Thyroid gland (tissue), 4 donors: ENCODE measurements at regions not wholly inside any gene's neighbourhood (a gene's known extent, or its start where the extent isn't known, plus 50 kb on each side); places are given as distances from the start of the nearest gene placed in this dataset.

Experiments used
- DNase-seq, 2 donors: peaks; one replicate each; pipeline ENCODE4 v3.0.0-alpha.2; 2019
- H3K27ac ChIP-seq, 3 donors: fragments of 200-600 bp; sonication (generic); 1 replicate in 2 of 3; 2 replicates in 1 of 3; pipeline ENCODE4 v1.5.1; 2016 to 2019; ENCODE audit warnings: mild to moderate bottlenecking in 1 of 3, moderate library complexity in 1 of 3
- H3K27me3 ChIP-seq: fragments of 200-600 bp; sonication (generic); one replicate; pipeline ENCODE4 v1.5.1; 2019
- H3K36me3 ChIP-seq, 2 donors: fragments of 200-600 bp; sonication (generic); one replicate each; pipeline ENCODE4 v1.5.1; 2016 to 2019
- H3K4me1 ChIP-seq, 2 donors: fragments of 200-600 bp; sonication (generic); one replicate each; pipeline ENCODE4 v1.5.1; 2017 to 2019
- H3K4me3 ChIP-seq, 3 donors: fragments of 200-600 bp; sonication (generic); replicated peaks in 1 of 3; 1 replicate in 2 of 3; 2 replicates in 1 of 3; pipeline ENCODE4 v1.5.1; 2016; ENCODE audit warnings: mild to moderate bottlenecking in 1 of 3
- H3K9me3 ChIP-seq: fragments of 200-600 bp; sonication (generic); one replicate; pipeline ENCODE4 v1.5.1; 2017
- POLR2A ChIP-seq, 2 donors: fragments of 450-650 bp; IDR thresholded peaks; one replicate each; pipeline ENCODE4 v1.6.1; 2017; ENCODE audit warnings: antibody characterized with exemption in 2 of 2, mild to moderate bottlenecking in 2 of 2, moderate library complexity in 1 of 2
- WGBS, 2 donors: methylation state at CpG; one replicate each; pipeline ENCODE4 v1.1.5; 2017; 5-methylcytosine and 5-hydroxymethylcytosine counted together
- intact Hi-C: fragments of 100-400 bp; cut with DNase I; formaldehyde crosslinking; loops from one replicate; pipeline ENCODE4 v1.15.1; 2023
- TF ChIP-seq, protein P1 (sequence below), 6 experiments: fragments of 200-600 bp in 3 of 6; fragments of 450-650 bp in 3 of 6; sonication (generic) in 3 of 6; IDR thresholded peaks; one replicate each; pipeline ENCODE4 v1.5.1; 2016 to 2019; ENCODE audit warnings: antibody characterized with exemption in 6 of 6, mild to moderate bottlenecking in 2 of 6, inconsistent platforms in 1 of 6, moderate library complexity in 1 of 6

DNA sequence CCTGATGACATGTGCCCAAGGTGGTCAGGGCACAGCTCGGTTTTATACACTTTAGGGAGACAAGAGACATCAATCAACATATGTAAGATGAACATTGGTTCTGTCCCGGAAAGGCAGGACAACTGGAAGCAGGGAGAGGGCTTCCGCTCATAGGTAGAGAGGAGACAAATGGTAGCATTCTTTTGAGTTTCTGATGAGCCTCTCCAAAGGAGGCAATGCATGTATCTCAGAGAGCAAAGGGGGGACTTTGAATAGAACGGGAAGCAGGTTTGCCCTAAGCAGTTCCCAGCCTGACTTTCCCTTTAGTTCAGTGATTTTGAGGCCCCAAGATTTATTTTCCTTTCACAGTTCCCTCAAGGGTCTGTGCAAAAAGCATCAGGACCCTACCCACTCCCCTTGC lies 172.4 kb upstream of the TNRC6C start:
- 73 to 83% methylated on average over 4 of the region's 4 CpGs for WGBS, 2 donors
- Histone ChIP-seq H3K36me3 (no peaks in the 10 kb centered on the region), H3K27me3 (no peaks in the 10 kb centered on the region), H3K4me3 (no peak overlapping the region), H3K27ac (no peak overlapping the region), H3K4me1 (no peaks in the 10 kb centered on the region), H3K9me3 (no peaks in the 10 kb centered on the region)
- DNase-seq, result no peak
- intact Hi-C loops, result no loop called here
- TF ChIP-seq POLR2A (IDR thresholded peaks at IDR 0.05), result no peak
- TF ChIP-seq, protein P1, sequence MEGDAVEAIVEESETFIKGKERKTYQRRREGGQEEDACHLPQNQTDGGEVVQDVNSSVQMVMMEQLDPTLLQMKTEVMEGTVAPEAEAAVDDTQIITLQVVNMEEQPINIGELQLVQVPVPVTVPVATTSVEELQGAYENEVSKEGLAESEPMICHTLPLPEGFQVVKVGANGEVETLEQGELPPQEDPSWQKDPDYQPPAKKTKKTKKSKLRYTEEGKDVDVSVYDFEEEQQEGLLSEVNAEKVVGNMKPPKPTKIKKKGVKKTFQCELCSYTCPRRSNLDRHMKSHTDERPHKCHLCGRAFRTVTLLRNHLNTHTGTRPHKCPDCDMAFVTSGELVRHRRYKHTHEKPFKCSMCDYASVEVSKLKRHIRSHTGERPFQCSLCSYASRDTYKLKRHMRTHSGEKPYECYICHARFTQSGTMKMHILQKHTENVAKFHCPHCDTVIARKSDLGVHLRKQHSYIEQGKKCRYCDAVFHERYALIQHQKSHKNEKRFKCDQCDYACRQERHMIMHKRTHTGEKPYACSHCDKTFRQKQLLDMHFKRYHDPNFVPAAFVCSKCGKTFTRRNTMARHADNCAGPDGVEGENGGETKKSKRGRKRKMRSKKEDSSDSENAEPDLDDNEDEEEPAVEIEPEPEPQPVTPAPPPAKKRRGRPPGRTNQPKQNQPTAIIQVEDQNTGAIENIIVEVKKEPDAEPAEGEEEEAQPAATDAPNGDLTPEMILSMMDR (IDR thresholded peaks at IDR 0.05), result no peak

DNA sequence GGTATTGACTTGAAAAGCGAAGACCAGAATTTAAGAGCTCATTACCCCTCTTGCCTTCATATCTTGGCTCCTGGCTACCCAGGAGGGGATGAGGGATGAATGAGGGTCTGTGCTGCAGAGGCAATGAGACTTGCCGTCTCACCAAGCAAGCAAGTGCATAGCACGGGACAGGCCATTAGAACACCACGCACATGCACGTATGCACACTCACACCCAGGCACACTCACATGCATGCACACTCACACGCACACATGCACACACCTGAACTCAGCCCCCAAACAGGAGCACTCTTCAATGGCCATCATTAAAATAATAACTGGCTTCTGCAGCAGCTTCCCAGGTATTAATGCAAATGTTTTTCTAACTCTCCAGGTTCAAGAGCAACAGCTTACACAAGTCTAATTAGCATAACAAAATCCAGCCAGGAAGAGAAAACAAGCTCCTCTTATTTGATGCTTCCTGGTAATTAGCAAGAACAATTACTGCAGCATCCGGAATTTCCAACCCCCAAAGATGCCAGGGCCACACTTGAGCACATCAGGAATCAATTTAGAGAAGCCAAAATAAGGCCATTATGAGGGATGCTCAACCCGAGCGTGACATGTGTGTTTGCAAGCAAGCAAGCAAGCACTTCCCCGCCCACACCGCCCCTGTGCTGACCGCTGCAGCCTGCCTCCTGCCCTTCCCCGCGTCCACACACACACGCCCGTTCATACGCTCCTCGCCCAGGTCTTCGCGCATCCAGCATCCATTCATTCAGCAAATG lies 171.6 kb upstream of the TNRC6C start:
- no peaks in the 10 kb centered on the region for H3K27me3 ChIP-seq
- no peak overlapping the region for H3K4me3 ChIP-seq
- H3K36me3 ChIP-seq, result no peaks in the 10 kb centered on the region
- DNase-seq, result no peak
- no peaks in the 10 kb centered on the region for H3K4me1 ChIP-seq
- intact Hi-C loops, result no loop called here
- TF ChIP-seq, protein P1 (IDR thresholded peaks at IDR 0.05), result no peak
- no peak for TF ChIP-seq POLR2A (IDR thresholded peaks at IDR 0.05)
- no peak overlapping the region for H3K27ac ChIP-seq
- 80 to 81% methylated on average over 20 of the region's 20 CpGs for WGBS, 2 donors
- H3K9me3 ChIP-seq, result no peaks in the 10 kb centered on the region

GRCh38 chr17:77790143-77790829 lies 168.2 kb upstream of the TNRC6C start:
- no peaks in the 10 kb centered on the region for H3K36me3 ChIP-seq
- no peaks in the 10 kb centered on the region for H3K9me3 ChIP-seq
- no peak overlapping the region for H3K4me3 ChIP-seq
- no peak overlapping the region for H3K27ac ChIP-seq
- no peaks in the 10 kb centered on the region for H3K4me1 ChIP-seq
- intact Hi-C loops, result no loop called here
- WGBS, 2 donors, result 75 to 80% methylated on average over 9 of the region's 9 CpGs
- no peak for DNase-seq
- H3K27me3 ChIP-seq, result no peaks in the 10 kb centered on the region
- TF ChIP-seq, protein P1 (IDR thresholded peaks at IDR 0.05), result no peak
- TF ChIP-seq POLR2A (IDR thresholded peaks at IDR 0.05), result no peak

GRCh38 chr17:77792626-77793025 lies 165.9 kb upstream of the TNRC6C start:
- H3K4me1 ChIP-seq, result no peaks in the 10 kb centered on the region
- WGBS, 2 donors, result 86 to 88% methylated on average over 9 to 10 of the region's 10 CpGs
- TF ChIP-seq POLR2A (IDR thresholded peaks at IDR 0.05), result no peak
- TF ChIP-seq, protein P1 (IDR thresholded peaks at IDR 0.05), result no peak
- no peak overlapping the region for H3K4me3 ChIP-seq
- no peak for DNase-seq
- intact Hi-C loops, result no loop called here
- H3K9me3 ChIP-seq, result no peaks in the 10 kb centered on the region
- H3K27ac ChIP-seq, result no peak overlapping the region
- no peaks in the 10 kb centered on the region for H3K27me3 ChIP-seq
- H3K36me3 ChIP-seq, result no peaks in the 10 kb centered on the region
